GM23338 (cell line): ENCODE measurements at regions not wholly inside any gene's neighbourhood (a gene's known extent, or its start where the extent isn't known, plus 50 kb on each side); places are given as distances from the start of the nearest gene placed in this dataset.

Experiments used
- ATAC-seq: fragments of 200-7000 bp; cut with Tn5 transposase; 3 replicates; pipeline ENCODE4 v1.9.1; 2020
- DNase-seq: peaks from one replicate; pipeline ENCODE4 v3.0.0-alpha.2; 2015; ENCODE audit warnings: low spot score
- H2AFZ ChIP-seq: fragments of 200-600 bp; sonication (generic); 2 replicates; pipeline ENCODE4 v1.8.0; 2016; ENCODE audit warnings: antibody characterized with exemption, mild to moderate bottlenecking, moderate library complexity
- H3F3A ChIP-seq: fragments of 200-600 bp; sonication (generic); replicated peaks from 2 replicates; pipeline ENCODE4 v1.8.0; 2017; ENCODE audit warnings: antibody characterized with exemption, mixed run types, low read depth
- H3K27ac ChIP-seq: fragments of 200-600 bp; sonication (generic); 2 replicates; pipeline ENCODE4 v1.6.1; 2016; ENCODE audit warnings: low read depth
- H3K27me3 ChIP-seq: fragments of 200-600 bp; sonication (generic); 2 replicates; pipeline ENCODE4 v1.8.0; 2016; ENCODE audit warnings: mild to moderate bottlenecking, mixed run types, moderate library complexity; ENCODE audit not compliant: insufficient read depth
- H3K36me3 ChIP-seq: fragments of 200-600 bp; sonication (generic); 2 replicates; pipeline ENCODE4 v1.8.0; 2016; ENCODE audit warnings: mild to moderate bottlenecking; ENCODE audit not compliant: insufficient read depth
- H3K4me1 ChIP-seq: fragments of 200-600 bp; sonication (generic); 2 replicates; pipeline ENCODE4 v1.8.0; 2016; ENCODE audit warnings: mild to moderate bottlenecking, moderate library complexity; ENCODE audit not compliant: insufficient read depth
- H3K4me2 ChIP-seq: fragments of 200-600 bp; sonication (generic); 2 replicates; pipeline ENCODE4 v1.7.1; 2017; ENCODE audit warnings: mixed run types
- H3K4me3 ChIP-seq: fragments of 200-600 bp; sonication (generic); 2 replicates; pipeline ENCODE4 v1.6.1; 2016; ENCODE audit warnings: mixed run types
- H3K79me2 ChIP-seq: fragments of 200-600 bp; sonication (generic); replicated peaks from 2 replicates; pipeline ENCODE4 v1.8.0; 2017; ENCODE audit warnings: mild to moderate bottlenecking; ENCODE audit not compliant: insufficient read depth
- H3K9me2 ChIP-seq: fragments of 200-600 bp; sonication (generic); 2 replicates; pipeline ENCODE4 v1.8.0; 2017; ENCODE audit not compliant: insufficient read depth
- H4K20me1 ChIP-seq: fragments of 200-600 bp; sonication (generic); replicated peaks from 2 replicates; pipeline ENCODE4 v1.8.0; 2017; ENCODE audit warnings: mild to moderate bottlenecking; ENCODE audit not compliant: insufficient read depth
- H3K27ac Mint-ChIP-seq: 2 replicates; pipeline ENCODE4 v1.8.0; 2020; ENCODE audit warnings: inconsistent platforms, mild to moderate bottlenecking, moderate library complexity, mixed read lengths
- H3K27me3 Mint-ChIP-seq: 3 replicates; pipeline ENCODE4 v1.8.0; 2022; ENCODE audit warnings: low read depth, mild to moderate bottlenecking, moderate library complexity, mixed read lengths, inconsistent platforms; ENCODE audit not compliant: insufficient read depth, poor library complexity
- H3K36me3 Mint-ChIP-seq: 3 replicates; pipeline ENCODE4 v1.8.0; 2021; ENCODE audit warnings: low read depth, mild to moderate bottlenecking, inconsistent platforms, moderate library complexity, mixed read lengths
- H3K4me1 Mint-ChIP-seq: 3 replicates; pipeline ENCODE4 v1.8.0; 2020; ENCODE audit warnings: mild to moderate bottlenecking, inconsistent platforms, mixed read lengths
- H3K4me3 Mint-ChIP-seq: 3 replicates; pipeline ENCODE4 v1.8.0; 2021; ENCODE audit warnings: moderate library complexity, mild to moderate bottlenecking, inconsistent platforms, mixed read lengths
- H3K9me3 Mint-ChIP-seq: 3 replicates; pipeline ENCODE4 v1.8.0; 2020; ENCODE audit warnings: moderate library complexity, mild to moderate bottlenecking, inconsistent platforms, mixed read lengths
- CREB1 ChIP-seq: fragments of 250-450 bp; sonication (Bioruptor Pico); IDR thresholded peaks from 2 replicates; pipeline ENCODE4 v1.5.0; 2020; ENCODE audit warnings: low read depth, mild to moderate bottlenecking, moderate library complexity
- CTCF ChIP-seq, 2 experiments: fragments of 200-600 bp in 1 of 2; sonication (generic) in 1 of 2; conservative IDR thresholded peaks; 2 replicates each; pipeline versions ENCODE4 v1.5.1 to v1.6.1; 2016 to 2017; ENCODE audit warnings: antibody characterized with exemption in 2 of 2, low read depth in 2 of 2, mild to moderate bottlenecking in 2 of 2, moderate library complexity in 1 of 2
- EZH2 ChIP-seq: fragments of 200-600 bp; sonication (generic); IDR thresholded peaks from one replicate; pipeline ENCODE4 v1.8.0; 2017; ENCODE audit warnings: antibody characterized with exemption, mild to moderate bottlenecking, low read depth; ENCODE audit not compliant: unreplicated experiment
- EZH2phosphoT487 ChIP-seq: fragments of 200-600 bp; sonication (generic); IDR thresholded peaks from one replicate; pipeline ENCODE4 v1.8.1; 2018; ENCODE audit warnings: antibody characterized with exemption; ENCODE audit not compliant: unreplicated experiment
- JUNB ChIP-seq: IDR thresholded peaks from one replicate; pipeline ENCODE4 v1.6.1; 2016; ENCODE audit warnings: antibody characterized with exemption; ENCODE audit not compliant: unreplicated experiment
- NANOG ChIP-seq: IDR thresholded peaks from 2 replicates; pipeline ENCODE4 v1.6.1; 2016; ENCODE audit warnings: antibody characterized with exemption, borderline replicate concordance
- POLR2AphosphoS5 ChIP-seq: IDR thresholded peaks from 2 replicates; pipeline ENCODE4 v1.6.1; 2016; ENCODE audit warnings: antibody characterized with exemption, low read depth
- STAT1 ChIP-seq: IDR thresholded peaks from one replicate; pipeline ENCODE4 v1.6.1; 2016; ENCODE audit warnings: antibody characterized with exemption; ENCODE audit not compliant: unreplicated experiment
- ZNF114 ChIP-seq: fragments of 250-450 bp; sonication (Bioruptor Pico); IDR thresholded peaks from 2 replicates; pipeline ENCODE4 v1.5.0; 2020; ENCODE audit warnings: mild to moderate bottlenecking, moderate library complexity
- ZNF331 ChIP-seq: fragments of 250-450 bp; sonication (Bioruptor Pico); IDR thresholded peaks from 2 replicates; pipeline ENCODE4 v1.5.0; 2020; ENCODE audit warnings: low read depth, mild to moderate bottlenecking, moderate library complexity
- TF ChIP-seq, protein P1 (sequence below): IDR thresholded peaks from one replicate; pipeline ENCODE4 v1.6.1; 2018; ENCODE audit warnings: antibody characterized with exemption; ENCODE audit not compliant: unreplicated experiment
- TF ChIP-seq, protein P2 (sequence below): fragments of 250-450 bp; sonication (Bioruptor Pico); IDR thresholded peaks from 2 replicates; pipeline ENCODE4 v1.5.0; 2020; ENCODE audit warnings: mild to moderate bottlenecking, moderate library complexity
- TF ChIP-seq, protein P3 (sequence below): IDR thresholded peaks from 2 replicates; pipeline ENCODE4 v1.6.1; 2016; ENCODE audit warnings: antibody characterized with exemption

DNA sequence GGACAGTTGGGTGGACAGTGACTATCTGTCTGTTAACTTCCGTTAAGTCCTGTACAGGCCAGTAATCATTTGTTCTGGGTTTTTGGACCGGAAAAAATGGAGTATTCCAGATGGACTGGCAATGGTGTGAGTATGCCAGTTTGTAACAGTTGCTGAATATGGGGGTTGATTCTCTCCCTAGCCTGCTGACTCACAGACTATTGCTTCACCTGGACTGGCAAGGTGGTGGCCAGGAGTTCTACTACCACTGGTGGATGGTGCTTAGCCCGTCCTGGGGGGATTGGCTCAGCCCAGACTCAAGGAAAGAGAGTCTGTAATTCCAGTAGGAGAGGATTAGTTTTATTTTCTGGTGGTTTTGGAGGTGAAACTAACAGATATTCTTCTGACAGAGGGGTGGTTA lies 343.8 kb upstream of the USP9Y start:
- DNase-seq (no peak), ATAC-seq (no peak)
- H3K4me3 ChIP-seq: no peak overlapping the region
- no peaks in the 10 kb centered on the region for H4K20me1 ChIP-seq
- Mint-ChIP-seq H3K9me3 (peaks cover 56% of the 10 kb centered on the region), H3K4me1 (peaks cover 2% of the 10 kb centered on the region; the same call in 1 of the 3 replicates), H3K36me3 (no peaks in the 10 kb centered on the region; the same call in 2 of the 3 replicates), H3K4me3 (no peak overlapping the region), H3K27ac (no peak overlapping the region), H3K27me3 (peaks cover 12% of the 10 kb centered on the region)
- no peaks in the 10 kb centered on the region for H3K79me2 ChIP-seq
- no peak overlapping the region for H3K27ac ChIP-seq
- peaks cover 4% of the 10 kb centered on the region; the same call in 1 of the 2 replicates for H3K4me1 ChIP-seq
- peaks cover 42% of the 10 kb centered on the region for H3K27me3 ChIP-seq
- H3K4me2 ChIP-seq: no peak overlapping the region
- TF ChIP-seq, protein P1, sequence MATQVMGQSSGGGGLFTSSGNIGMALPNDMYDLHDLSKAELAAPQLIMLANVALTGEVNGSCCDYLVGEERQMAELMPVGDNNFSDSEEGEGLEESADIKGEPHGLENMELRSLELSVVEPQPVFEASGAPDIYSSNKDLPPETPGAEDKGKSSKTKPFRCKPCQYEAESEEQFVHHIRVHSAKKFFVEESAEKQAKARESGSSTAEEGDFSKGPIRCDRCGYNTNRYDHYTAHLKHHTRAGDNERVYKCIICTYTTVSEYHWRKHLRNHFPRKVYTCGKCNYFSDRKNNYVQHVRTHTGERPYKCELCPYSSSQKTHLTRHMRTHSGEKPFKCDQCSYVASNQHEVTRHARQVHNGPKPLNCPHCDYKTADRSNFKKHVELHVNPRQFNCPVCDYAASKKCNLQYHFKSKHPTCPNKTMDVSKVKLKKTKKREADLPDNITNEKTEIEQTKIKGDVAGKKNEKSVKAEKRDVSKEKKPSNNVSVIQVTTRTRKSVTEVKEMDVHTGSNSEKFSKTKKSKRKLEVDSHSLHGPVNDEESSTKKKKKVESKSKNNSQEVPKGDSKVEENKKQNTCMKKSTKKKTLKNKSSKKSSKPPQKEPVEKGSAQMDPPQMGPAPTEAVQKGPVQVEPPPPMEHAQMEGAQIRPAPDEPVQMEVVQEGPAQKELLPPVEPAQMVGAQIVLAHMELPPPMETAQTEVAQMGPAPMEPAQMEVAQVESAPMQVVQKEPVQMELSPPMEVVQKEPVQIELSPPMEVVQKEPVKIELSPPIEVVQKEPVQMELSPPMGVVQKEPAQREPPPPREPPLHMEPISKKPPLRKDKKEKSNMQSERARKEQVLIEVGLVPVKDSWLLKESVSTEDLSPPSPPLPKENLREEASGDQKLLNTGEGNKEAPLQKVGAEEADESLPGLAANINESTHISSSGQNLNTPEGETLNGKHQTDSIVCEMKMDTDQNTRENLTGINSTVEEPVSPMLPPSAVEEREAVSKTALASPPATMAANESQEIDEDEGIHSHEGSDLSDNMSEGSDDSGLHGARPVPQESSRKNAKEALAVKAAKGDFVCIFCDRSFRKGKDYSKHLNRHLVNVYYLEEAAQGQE: no peak
- no peak for TF ChIP-seq EZH2phosphoT487
- TF ChIP-seq NANOG: no peak
- no peak for TF ChIP-seq CTCF (conservative IDR thresholded peaks at IDR 0.05; ENCODE audit: low read depth in 2 of 2)
- TF ChIP-seq, protein P2, sequence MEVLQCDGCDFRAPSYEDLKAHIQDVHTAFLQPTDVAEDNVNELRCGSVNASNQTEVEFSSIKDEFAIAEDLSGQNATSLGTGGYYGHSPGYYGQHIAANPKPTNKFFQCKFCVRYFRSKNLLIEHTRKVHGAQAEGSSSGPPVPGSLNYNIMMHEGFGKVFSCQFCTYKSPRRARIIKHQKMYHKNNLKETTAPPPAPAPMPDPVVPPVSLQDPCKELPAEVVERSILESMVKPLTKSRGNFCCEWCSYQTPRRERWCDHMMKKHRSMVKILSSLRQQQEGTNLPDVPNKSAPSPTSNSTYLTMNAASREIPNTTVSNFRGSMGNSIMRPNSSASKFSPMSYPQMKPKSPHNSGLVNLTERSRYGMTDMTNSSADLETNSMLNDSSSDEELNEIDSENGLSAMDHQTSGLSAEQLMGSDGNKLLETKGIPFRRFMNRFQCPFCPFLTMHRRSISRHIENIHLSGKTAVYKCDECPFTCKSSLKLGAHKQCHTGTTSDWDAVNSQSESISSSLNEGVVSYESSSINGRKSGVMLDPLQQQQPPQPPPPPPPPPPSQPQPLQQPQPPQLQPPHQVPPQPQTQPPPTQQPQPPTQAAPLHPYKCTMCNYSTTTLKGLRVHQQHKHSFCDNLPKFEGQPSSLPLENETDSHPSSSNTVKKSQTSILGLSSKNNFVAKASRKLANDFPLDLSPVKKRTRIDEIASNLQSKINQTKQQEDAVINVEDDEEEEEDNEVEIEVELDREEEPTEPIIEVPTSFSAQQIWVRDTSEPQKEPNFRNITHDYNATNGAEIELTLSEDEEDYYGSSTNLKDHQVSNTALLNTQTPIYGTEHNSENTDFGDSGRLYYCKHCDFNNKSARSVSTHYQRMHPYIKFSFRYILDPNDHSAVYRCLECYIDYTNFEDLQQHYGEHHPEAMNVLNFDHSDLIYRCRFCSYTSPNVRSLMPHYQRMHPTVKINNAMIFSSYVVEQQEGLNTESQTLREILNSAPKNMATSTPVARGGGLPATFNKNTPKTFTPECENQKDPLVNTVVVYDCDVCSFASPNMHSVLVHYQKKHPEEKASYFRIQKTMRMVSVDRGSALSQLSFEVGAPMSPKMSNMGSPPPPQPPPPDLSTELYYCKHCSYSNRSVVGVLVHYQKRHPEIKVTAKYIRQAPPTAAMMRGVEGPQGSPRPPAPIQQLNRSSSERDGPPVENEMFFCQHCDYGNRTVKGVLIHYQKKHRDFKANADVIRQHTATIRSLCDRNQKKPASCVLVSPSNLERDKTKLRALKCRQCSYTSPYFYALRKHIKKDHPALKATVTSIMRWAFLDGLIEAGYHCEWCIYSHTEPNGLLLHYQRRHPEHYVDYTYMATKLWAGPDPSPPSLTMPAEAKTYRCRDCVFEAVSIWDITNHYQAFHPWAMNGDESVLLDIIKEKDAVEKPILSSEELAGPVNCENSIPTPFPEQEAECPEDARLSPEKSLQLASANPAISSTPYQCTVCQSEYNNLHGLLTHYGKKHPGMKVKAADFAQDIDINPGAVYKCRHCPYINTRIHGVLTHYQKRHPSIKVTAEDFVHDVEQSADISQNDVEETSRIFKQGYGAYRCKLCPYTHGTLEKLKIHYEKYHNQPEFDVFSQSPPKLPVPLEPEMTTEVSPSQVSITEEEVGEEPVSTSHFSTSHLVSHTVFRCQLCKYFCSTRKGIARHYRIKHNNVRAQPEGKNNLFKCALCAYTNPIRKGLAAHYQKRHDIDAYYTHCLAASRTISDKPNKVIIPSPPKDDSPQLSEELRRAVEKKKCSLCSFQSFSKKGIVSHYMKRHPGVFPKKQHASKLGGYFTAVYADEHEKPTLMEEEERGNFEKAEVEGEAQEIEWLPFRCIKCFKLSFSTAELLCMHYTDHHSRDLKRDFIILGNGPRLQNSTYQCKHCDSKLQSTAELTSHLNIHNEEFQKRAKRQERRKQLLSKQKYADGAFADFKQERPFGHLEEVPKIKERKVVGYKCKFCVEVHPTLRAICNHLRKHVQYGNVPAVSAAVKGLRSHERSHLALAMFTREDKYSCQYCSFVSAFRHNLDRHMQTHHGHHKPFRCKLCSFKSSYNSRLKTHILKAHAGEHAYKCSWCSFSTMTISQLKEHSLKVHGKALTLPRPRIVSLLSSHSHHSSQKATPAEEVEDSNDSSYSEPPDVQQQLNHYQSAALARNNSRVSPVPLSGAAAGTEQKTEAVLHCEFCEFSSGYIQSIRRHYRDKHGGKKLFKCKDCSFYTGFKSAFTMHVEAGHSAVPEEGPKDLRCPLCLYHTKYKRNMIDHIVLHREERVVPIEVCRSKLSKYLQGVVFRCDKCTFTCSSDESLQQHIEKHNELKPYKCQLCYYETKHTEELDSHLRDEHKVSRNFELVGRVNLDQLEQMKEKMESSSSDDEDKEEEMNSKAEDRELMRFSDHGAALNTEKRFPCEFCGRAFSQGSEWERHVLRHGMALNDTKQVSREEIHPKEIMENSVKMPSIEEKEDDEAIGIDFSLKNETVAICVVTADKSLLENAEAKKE (CRISPR knock-in tag): no peak
- no peak for TF ChIP-seq EZH2
- TF ChIP-seq CREB1 (CRISPR knock-in tag): no peak
- TF ChIP-seq, protein P3, sequence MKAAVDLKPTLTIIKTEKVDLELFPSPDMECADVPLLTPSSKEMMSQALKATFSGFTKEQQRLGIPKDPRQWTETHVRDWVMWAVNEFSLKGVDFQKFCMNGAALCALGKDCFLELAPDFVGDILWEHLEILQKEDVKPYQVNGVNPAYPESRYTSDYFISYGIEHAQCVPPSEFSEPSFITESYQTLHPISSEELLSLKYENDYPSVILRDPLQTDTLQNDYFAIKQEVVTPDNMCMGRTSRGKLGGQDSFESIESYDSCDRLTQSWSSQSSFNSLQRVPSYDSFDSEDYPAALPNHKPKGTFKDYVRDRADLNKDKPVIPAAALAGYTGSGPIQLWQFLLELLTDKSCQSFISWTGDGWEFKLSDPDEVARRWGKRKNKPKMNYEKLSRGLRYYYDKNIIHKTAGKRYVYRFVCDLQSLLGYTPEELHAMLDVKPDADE: no peak
- TF ChIP-seq JUNB: no peak
- TF ChIP-seq STAT1: no peak
- no peak for TF ChIP-seq POLR2AphosphoS5
- no peak for TF ChIP-seq ZNF331 (CRISPR knock-in tag)
- TF ChIP-seq ZNF114: no peak
- H3F3A ChIP-seq: no peaks in the 10 kb centered on the region
- H2AFZ ChIP-seq: no peak overlapping the region
- H3K9me2 ChIP-seq: no peaks in the 10 kb centered on the region
- no peaks in the 10 kb centered on the region for H3K36me3 ChIP-seq
